ENCODE measurements at regions not wholly inside any gene's neighbourhood (a gene's known extent, or its start where the extent isn't known, plus 50 kb on each side); places are given as distances from the start of the nearest gene placed in this dataset.

DNA sequence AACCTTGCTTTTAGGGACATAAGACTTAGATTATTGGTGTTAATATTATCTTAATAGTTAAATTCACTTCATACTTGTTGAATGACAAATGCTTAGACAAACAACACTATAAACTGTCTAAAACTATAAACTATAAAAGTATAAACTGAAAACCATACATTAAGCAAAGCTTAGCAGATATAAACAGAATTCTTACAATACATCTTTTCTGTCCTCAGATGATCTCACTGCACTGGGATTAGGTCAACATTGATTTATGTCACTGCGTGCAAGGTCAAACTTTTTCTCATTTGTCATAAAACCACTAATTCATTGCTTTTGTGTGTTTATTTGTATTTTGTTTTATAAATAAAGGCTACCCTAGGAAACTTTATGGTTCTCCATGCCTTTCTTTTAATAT lies 1491.8 kb downstream of the NCAM2 start:
- TF ChIP-seq, protein P1, sequence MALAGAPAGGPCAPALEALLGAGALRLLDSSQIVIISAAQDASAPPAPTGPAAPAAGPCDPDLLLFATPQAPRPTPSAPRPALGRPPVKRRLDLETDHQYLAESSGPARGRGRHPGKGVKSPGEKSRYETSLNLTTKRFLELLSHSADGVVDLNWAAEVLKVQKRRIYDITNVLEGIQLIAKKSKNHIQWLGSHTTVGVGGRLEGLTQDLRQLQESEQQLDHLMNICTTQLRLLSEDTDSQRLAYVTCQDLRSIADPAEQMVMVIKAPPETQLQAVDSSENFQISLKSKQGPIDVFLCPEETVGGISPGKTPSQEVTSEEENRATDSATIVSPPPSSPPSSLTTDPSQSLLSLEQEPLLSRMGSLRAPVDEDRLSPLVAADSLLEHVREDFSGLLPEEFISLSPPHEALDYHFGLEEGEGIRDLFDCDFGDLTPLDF (CRISPR knock-in tag; IDR thresholded peaks at IDR 0.05) = no peak
- TF ChIP-seq, protein P2, sequence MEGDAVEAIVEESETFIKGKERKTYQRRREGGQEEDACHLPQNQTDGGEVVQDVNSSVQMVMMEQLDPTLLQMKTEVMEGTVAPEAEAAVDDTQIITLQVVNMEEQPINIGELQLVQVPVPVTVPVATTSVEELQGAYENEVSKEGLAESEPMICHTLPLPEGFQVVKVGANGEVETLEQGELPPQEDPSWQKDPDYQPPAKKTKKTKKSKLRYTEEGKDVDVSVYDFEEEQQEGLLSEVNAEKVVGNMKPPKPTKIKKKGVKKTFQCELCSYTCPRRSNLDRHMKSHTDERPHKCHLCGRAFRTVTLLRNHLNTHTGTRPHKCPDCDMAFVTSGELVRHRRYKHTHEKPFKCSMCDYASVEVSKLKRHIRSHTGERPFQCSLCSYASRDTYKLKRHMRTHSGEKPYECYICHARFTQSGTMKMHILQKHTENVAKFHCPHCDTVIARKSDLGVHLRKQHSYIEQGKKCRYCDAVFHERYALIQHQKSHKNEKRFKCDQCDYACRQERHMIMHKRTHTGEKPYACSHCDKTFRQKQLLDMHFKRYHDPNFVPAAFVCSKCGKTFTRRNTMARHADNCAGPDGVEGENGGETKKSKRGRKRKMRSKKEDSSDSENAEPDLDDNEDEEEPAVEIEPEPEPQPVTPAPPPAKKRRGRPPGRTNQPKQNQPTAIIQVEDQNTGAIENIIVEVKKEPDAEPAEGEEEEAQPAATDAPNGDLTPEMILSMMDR (IDR thresholded peaks at IDR 0.05) = no peak
- TF ChIP-seq ZNF263 (CRISPR knock-in tag; IDR thresholded peaks at IDR 0.05; ENCODE audit: low read depth) = no peak
- no peak for TF ChIP-seq NR3C1 (CRISPR knock-in tag; conservative IDR thresholded peaks at IDR 0.05; ENCODE audit: low read depth)
- TF ChIP-seq, protein P3, sequence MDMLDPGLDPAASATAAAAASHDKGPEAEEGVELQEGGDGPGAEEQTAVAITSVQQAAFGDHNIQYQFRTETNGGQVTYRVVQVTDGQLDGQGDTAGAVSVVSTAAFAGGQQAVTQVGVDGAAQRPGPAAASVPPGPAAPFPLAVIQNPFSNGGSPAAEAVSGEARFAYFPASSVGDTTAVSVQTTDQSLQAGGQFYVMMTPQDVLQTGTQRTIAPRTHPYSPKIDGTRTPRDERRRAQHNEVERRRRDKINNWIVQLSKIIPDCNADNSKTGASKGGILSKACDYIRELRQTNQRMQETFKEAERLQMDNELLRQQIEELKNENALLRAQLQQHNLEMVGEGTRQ (CRISPR knock-in tag; IDR thresholded peaks at IDR 0.05) = no peak

Measured in WTC11 (cell line).